ENCODE measurements at regions not wholly inside any gene's neighbourhood (a gene's known extent, or its start where the extent isn't known, plus 50 kb on each side); places are given as distances from the start of the nearest gene placed in this dataset.

DNA sequence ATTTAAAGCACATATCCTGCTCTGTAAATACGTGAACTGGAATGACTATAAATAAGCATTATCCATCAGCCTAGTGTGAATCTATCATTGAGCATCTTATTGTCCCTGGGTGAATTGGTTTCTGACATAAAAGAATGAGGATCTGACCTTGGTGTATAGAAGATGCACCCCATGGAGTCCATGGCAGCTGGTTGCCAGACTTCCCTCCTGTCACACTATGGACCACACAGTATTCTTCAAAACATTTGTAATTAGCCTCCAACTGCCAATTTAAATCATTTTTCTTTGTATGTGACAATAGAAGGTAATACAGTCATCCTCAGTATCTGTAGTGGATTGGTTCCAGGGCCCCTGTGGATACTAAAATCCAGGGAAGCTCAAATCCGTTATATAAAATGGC is 238.1 kb upstream of the ZWINT start:
- TF ChIP-seq, protein P1, sequence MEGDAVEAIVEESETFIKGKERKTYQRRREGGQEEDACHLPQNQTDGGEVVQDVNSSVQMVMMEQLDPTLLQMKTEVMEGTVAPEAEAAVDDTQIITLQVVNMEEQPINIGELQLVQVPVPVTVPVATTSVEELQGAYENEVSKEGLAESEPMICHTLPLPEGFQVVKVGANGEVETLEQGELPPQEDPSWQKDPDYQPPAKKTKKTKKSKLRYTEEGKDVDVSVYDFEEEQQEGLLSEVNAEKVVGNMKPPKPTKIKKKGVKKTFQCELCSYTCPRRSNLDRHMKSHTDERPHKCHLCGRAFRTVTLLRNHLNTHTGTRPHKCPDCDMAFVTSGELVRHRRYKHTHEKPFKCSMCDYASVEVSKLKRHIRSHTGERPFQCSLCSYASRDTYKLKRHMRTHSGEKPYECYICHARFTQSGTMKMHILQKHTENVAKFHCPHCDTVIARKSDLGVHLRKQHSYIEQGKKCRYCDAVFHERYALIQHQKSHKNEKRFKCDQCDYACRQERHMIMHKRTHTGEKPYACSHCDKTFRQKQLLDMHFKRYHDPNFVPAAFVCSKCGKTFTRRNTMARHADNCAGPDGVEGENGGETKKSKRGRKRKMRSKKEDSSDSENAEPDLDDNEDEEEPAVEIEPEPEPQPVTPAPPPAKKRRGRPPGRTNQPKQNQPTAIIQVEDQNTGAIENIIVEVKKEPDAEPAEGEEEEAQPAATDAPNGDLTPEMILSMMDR (conservative IDR thresholded peaks at IDR 0.05): no peak
- TF ChIP-seq ZFX (IDR thresholded peaks at IDR 0.05): no peak
